GM12878 (cell line): ENCODE measurements at regions not wholly inside any gene's neighbourhood (a gene's known extent, or its start where the extent isn't known, plus 50 kb on each side); places are given as distances from the start of the nearest gene placed in this dataset.

ENCODE experiments used
- ATAC-seq: fragments of 200-7000 bp; cut with Tn5 transposase; 3 replicates; pipeline ENCODE4 v1.9.1; 2020; ENCODE audit warnings: mild to moderate bottlenecking, moderate library complexity
- BruUV-seq: library from RNA; stranded (reverse); fragments of 400-500 nt; replicated peaks from 2 replicates; lab custom pipeline; 2021; lab: Mats Ljungman, UMichigan
- CTCF ChIA-PET: fragments of 300-600 bp; sonication (Branson Sonifier 250); formaldehyde crosslinking; extraction: SDS; loops from one replicate; lab custom pipeline; 2021; ENCODE audit warnings: inconsistent platforms; lab: Yijun Ruan, JAX
- POLR2A ChIA-PET: fragments of 350-600 bp; formaldehyde crosslinking; extraction: SDS; loops from one replicate; lab custom pipeline; 2021; ENCODE audit warnings: inconsistent platforms; lab: Charles Lee
- RAD21 ChIA-PET: fragments of 300-600 bp; sonication (Branson Sonifier 250); formaldehyde crosslinking; loops from one replicate; lab custom pipeline; 2023; ENCODE audit warnings: antibody characterized with exemption; ENCODE audit not compliant: unreplicated experiment; lab: Charles Lee
- SMC1A ChIA-PET: fragments of 300-600 bp; sonication (Branson Sonifier 250); formaldehyde crosslinking; loops from one replicate; lab custom pipeline; 2023; ENCODE audit not compliant: unreplicated experiment, uncharacterized antibody; lab: Charles Lee
- DNase-seq: peaks from one replicate; pipeline ENCODE4 v3.0.0-alpha.2; 2011; ENCODE audit warnings: low read depth, low spot score
- FAIRE-seq: peaks from 3 replicates; lab custom pipeline; 2011; peaks lifted over from hg19 to GRCh38; lab: Jason Lieb, UNC
- H2AFZ ChIP-seq: 2 replicates; pipeline ENCODE4 v1.6.0; 2011; ENCODE audit warnings: low read depth, low read length, control low read depth; ENCODE audit not compliant: control insufficient read depth
- H3K27ac ChIP-seq: 2 replicates; pipeline ENCODE4 v1.5.1; 2011; ENCODE audit warnings: control low read depth; ENCODE audit not compliant: control insufficient read depth, insufficient read depth
- H3K27me3 ChIP-seq, 2 experiments: replicated peaks in 1 of 2; 2 replicates each; pipeline versions ENCODE4 v1.6.0 to v1.6.1; 2011; ENCODE audit warnings: low read length in 1 of 2; ENCODE audit not compliant: control insufficient read depth in 2 of 2, insufficient read depth in 2 of 2
- H3K36me3 ChIP-seq, 2 experiments: 2 replicates each; pipeline ENCODE4 v1.5.1; 2011; ENCODE audit warnings: low read length in 1 of 2; ENCODE audit not compliant: control insufficient read depth in 2 of 2, insufficient read depth in 2 of 2
- H3K4me1 ChIP-seq: 2 replicates; pipeline ENCODE4 v1.6.1; 2011; ENCODE audit warnings: mild to moderate bottlenecking, low read length, moderate library complexity, mixed read lengths; ENCODE audit not compliant: control insufficient read depth, insufficient read depth
- H3K4me2 ChIP-seq: 2 replicates; pipeline ENCODE4 v1.6.0; 2011; ENCODE audit warnings: control low read depth; ENCODE audit not compliant: control insufficient read depth, insufficient read depth
- H3K4me3 ChIP-seq: fragments of 200-600 bp; sonication (generic); 2 replicates; pipeline ENCODE4 v1.5.1; 2016
- H3K79me2 ChIP-seq: 2 replicates; pipeline ENCODE4 v1.6.0; 2011; ENCODE audit warnings: low read length; ENCODE audit not compliant: control insufficient read depth, insufficient read depth
- H3K9ac ChIP-seq: 2 replicates; pipeline ENCODE4 v1.8.0; 2011; ENCODE audit warnings: low read length, control low read depth, mixed read lengths; ENCODE audit not compliant: control insufficient read depth, insufficient read depth
- H3K9me3 ChIP-seq: replicated peaks from 3 replicates; pipeline ENCODE4 v1.5.1; 2011; ENCODE audit warnings: mild to moderate bottlenecking, low read length; ENCODE audit not compliant: control insufficient read depth, insufficient read depth
- H4K20me1 ChIP-seq: 2 replicates; pipeline ENCODE4 v1.6.0; 2011; ENCODE audit not compliant: control insufficient read depth, insufficient read depth
- ATF7 ChIP-seq: fragments of 450-650 bp; IDR thresholded peaks from 2 replicates; pipeline ENCODE4 v1.6.1; 2016; ENCODE audit warnings: low read depth, mild to moderate bottlenecking
- MTA2 ChIP-seq: fragments of 450-650 bp; IDR thresholded peaks from 2 replicates; pipeline ENCODE4 v1.6.1; 2016; ENCODE audit warnings: low read depth, mild to moderate bottlenecking, moderate library complexity
- NR2C1 ChIP-seq: fragments of 450-650 bp; IDR thresholded peaks from 2 replicates; pipeline ENCODE4 v1.6.1; 2017; ENCODE audit warnings: antibody characterized with exemption, mild to moderate bottlenecking, moderate library complexity
- RAD21 ChIP-seq: IDR thresholded peaks from 2 replicates; pipeline ENCODE4 v1.6.1; 2011; ENCODE audit warnings: mild to moderate bottlenecking, low read depth, low read length, moderate library complexity; ENCODE audit not compliant: insufficient read depth
- SIX5 ChIP-seq: IDR thresholded peaks from 2 replicates; pipeline ENCODE4 v1.6.1; 2011; ENCODE audit warnings: mild to moderate bottlenecking, low read depth, low read length, moderate library complexity; ENCODE audit not compliant: severe bottlenecking
- SREBF1 ChIP-seq: IDR thresholded peaks from 2 replicates; pipeline ENCODE4 v1.6.1; 2012; ENCODE audit warnings: mild to moderate bottlenecking, low read length
- STAT1 ChIP-seq: fragments of 450-650 bp; conservative IDR thresholded peaks from 2 replicates; pipeline ENCODE4 v1.6.1; 2014; ENCODE audit warnings: antibody characterized with exemption, mild to moderate bottlenecking
- SUZ12 ChIP-seq: fragments of 200-600 bp; sonication (generic); IDR thresholded peaks from one replicate; pipeline ENCODE4 v1.6.1; 2018; ENCODE audit warnings: antibody characterized with exemption, mild to moderate bottlenecking; ENCODE audit not compliant: unreplicated experiment
- WGBS: methylation state at CpG from one replicate; pipeline ENCODE4 v1.1.6; 2016; ENCODE audit warnings: low lambda C conversion rate; ENCODE audit not compliant: insufficient replicate concordance, insufficient coverage; ENCODE audit errors: missing lambda C conversion rate; 5-methylcytosine and 5-hydroxymethylcytosine counted together
- in situ Hi-C: fragments of 300-500 bp; cut with MboI; formaldehyde crosslinking; loops from 9 replicates; pipeline ENCODE4 v1.14.3; 2018; ENCODE audit warnings: mixed read lengths
- intact Hi-C: fragments of 100-400 bp; cut with micrococcal nuclease; formaldehyde crosslinking; loops from one replicate; pipeline ENCODE4 v1.14.2; 2022; ENCODE audit not compliant: unreplicated experiment
- TF ChIP-seq, protein P1 (sequence below): fragments of 450-650 bp; formaldehyde crosslinking; IDR thresholded peaks from 2 replicates; pipeline ENCODE4 v1.5.0; 2022; ENCODE audit warnings: mild to moderate bottlenecking, missing genetic modification characterization
- TF ChIP-seq, protein P2 (sequence below): fragments of 450-650 bp; IDR thresholded peaks from 2 replicates; pipeline ENCODE4 v1.6.1; 2018; ENCODE audit warnings: mild to moderate bottlenecking, low read depth, moderate library complexity; ENCODE audit not compliant: partially characterized antibody
- TF ChIP-seq, protein P3 (sequence below): IDR thresholded peaks from 2 replicates; pipeline ENCODE4 v1.6.1; 2011; ENCODE audit warnings: borderline replicate concordance, low read depth, mild to moderate bottlenecking, moderate library complexity, mixed read lengths, low read length; ENCODE audit not compliant: insufficient read depth; ENCODE audit errors: extremely low read length
- TF ChIP-seq, protein P4 (sequence below): IDR thresholded peaks from 2 replicates; pipeline ENCODE4 v1.6.1; 2011; ENCODE audit warnings: mild to moderate bottlenecking, low read depth, low read length, moderate library complexity; ENCODE audit not compliant: insufficient replicate concordance
- TF ChIP-seq, protein P5 (sequence below): IDR thresholded peaks from 2 replicates; pipeline ENCODE4 v1.6.1; 2012; ENCODE audit warnings: low read depth, low read length, improper control_type of control experiment

DNA sequence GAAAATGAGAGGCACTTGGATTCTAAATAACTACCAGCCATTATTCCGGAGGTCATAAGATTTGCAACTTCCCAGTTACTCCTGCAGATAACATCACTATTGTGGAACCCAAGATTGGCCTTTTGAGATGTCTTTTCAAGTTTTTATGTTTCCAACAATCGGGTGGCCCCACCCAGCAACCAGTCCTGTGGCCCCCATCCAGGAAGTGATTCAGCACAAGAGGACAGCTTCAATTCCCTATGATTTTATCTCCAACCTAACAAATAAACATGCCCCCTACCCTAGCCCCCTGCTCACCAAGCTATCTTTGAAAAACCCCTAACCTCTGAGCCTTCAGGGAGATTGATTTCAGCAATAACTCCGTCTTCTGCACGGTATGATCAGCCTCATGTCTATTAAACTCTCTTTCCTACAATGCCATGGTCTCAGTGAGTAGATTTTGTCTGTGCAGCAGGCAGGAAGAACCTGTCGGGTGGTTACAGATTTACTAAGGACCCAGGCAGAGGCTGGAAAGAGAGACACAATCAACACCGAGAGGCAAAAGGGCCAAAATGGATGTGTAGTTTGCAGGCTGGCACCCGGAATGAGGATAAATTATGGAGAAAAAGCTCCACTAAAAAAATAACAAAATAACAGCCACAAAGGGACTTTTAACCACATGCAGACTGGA, 83.9 kb upstream of the UNC5B start:
- H3K27me3 ChIP-seq = no peaks in the 10 kb centered on the region; a peak in 3 of 4 replicates
- in situ Hi-C loops (no loop called here), intact Hi-C loops (no loop called here)
- WGBS = 6% methylated on average over 7 of the region's 7 CpGs
- BruUV-seq = no TSS peak
- no peak overlapping the region for H3K27ac ChIP-seq
- RAD21 ChIA-PET = no interaction called here
- H3K36me3 ChIP-seq = no peaks in the 10 kb centered on the region
- ATAC-seq (no peak), DNase-seq (no peak), FAIRE-seq (no peak)
- SMC1A ChIA-PET = no interaction called here
- POLR2A ChIA-PET = no interaction called here
- no peak overlapping the region for H3K9ac ChIP-seq
- H2AFZ ChIP-seq = no peak overlapping the region
- CTCF ChIA-PET = no interaction called here
- no peaks in the 10 kb centered on the region for H3K4me1 ChIP-seq
- H4K20me1 ChIP-seq = no peaks in the 10 kb centered on the region
- no peak overlapping the region for H3K4me3 ChIP-seq
- no peaks in the 10 kb centered on the region for H3K79me2 ChIP-seq
- no peak overlapping the region for H3K4me2 ChIP-seq
- H3K9me3 ChIP-seq = no peaks in the 10 kb centered on the region
- TF ChIP-seq STAT1 (no peak), ATF7 (no peak), NR2C1 (no peak), SUZ12 (no peak), SREBF1 (no peak), RAD21 (no peak), SIX5 (no peak), MTA2 (no peak)
- TF ChIP-seq, protein P1, sequence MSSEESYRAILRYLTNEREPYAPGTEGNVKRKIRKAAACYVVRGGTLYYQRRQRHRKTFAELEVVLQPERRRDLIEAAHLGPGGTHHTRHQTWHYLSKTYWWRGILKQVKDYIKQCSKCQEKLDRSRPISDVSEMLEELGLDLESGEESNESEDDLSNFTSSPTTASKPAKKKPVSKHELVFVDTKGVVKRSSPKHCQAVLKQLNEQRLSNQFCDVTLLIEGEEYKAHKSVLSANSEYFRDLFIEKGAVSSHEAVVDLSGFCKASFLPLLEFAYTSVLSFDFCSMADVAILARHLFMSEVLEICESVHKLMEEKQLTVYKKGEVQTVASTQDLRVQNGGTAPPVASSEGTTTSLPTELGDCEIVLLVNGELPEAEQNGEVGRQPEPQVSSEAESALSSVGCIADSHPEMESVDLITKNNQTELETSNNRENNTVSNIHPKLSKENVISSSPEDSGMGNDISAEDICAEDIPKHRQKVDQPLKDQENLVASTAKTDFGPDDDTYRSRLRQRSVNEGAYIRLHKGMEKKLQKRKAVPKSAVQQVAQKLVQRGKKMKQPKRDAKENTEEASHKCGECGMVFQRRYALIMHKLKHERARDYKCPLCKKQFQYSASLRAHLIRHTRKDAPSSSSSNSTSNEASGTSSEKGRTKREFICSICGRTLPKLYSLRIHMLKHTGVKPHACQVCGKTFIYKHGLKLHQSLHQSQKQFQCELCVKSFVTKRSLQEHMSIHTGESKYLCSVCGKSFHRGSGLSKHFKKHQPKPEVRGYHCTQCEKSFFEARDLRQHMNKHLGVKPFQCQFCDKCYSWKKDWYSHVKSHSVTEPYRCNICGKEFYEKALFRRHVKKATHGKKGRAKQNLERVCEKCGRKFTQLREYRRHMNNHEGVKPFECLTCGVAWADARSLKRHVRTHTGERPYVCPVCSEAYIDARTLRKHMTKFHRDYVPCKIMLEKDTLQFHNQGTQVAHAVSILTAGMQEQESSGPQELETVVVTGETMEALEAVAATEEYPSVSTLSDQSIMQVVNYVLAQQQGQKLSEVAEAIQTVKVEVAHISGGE = no peak
- TF ChIP-seq, protein P2, sequence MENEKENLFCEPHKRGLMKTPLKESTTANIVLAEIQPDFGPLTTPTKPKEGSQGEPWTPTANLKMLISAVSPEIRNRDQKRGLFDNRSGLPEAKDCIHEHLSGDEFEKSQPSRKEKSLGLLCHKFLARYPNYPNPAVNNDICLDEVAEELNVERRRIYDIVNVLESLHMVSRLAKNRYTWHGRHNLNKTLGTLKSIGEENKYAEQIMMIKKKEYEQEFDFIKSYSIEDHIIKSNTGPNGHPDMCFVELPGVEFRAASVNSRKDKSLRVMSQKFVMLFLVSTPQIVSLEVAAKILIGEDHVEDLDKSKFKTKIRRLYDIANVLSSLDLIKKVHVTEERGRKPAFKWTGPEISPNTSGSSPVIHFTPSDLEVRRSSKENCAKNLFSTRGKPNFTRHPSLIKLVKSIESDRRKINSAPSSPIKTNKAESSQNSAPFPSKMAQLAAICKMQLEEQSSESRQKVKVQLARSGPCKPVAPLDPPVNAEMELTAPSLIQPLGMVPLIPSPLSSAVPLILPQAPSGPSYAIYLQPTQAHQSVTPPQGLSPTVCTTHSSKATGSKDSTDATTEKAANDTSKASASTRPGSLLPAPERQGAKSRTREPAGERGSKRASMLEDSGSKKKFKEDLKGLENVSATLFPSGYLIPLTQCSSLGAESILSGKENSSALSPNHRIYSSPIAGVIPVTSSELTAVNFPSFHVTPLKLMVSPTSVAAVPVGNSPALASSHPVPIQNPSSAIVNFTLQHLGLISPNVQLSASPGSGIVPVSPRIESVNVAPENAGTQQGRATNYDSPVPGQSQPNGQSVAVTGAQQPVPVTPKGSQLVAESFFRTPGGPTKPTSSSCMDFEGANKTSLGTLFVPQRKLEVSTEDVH = no peak
- TF ChIP-seq, protein P3, sequence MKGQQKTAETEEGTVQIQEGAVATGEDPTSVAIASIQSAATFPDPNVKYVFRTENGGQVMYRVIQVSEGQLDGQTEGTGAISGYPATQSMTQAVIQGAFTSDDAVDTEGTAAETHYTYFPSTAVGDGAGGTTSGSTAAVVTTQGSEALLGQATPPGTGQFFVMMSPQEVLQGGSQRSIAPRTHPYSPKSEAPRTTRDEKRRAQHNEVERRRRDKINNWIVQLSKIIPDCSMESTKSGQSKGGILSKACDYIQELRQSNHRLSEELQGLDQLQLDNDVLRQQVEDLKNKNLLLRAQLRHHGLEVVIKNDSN = no peak
- TF ChIP-seq, protein P4, sequence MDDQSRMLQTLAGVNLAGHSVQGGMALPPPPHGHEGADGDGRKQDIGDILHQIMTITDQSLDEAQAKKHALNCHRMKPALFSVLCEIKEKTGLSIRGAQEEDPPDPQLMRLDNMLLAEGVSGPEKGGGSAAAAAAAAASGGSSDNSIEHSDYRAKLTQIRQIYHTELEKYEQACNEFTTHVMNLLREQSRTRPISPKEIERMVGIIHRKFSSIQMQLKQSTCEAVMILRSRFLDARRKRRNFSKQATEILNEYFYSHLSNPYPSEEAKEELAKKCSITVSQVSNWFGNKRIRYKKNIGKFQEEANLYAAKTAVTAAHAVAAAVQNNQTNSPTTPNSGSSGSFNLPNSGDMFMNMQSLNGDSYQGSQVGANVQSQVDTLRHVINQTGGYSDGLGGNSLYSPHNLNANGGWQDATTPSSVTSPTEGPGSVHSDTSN = no peak
- TF ChIP-seq, protein P5, sequence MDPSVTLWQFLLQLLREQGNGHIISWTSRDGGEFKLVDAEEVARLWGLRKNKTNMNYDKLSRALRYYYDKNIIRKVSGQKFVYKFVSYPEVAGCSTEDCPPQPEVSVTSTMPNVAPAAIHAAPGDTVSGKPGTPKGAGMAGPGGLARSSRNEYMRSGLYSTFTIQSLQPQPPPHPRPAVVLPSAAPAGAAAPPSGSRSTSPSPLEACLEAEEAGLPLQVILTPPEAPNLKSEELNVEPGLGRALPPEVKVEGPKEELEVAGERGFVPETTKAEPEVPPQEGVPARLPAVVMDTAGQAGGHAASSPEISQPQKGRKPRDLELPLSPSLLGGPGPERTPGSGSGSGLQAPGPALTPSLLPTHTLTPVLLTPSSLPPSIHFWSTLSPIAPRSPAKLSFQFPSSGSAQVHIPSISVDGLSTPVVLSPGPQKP = no peak
